T-helper 2 cell treated with Interferon-gamma antibody and Interleukin-4, amounts not matched to agents 5 μg/mL and 100 μg/mL, for 36 hours (primary cell): ENCODE measurements at regions not wholly inside any gene's neighbourhood (a gene's known extent, or its start where the extent isn't known, plus 50 kb on each side); places are given as distances from the start of the nearest gene placed in this dataset.

Experiments
- DNase-seq: peaks from one replicate; pipeline ENCODE4 v3.0.0; 2021; ENCODE audit warnings: low spot score
- H3K27ac Mint-ChIP-seq: one replicate; pipeline ENCODE4 v1.8.0; 2021; ENCODE audit warnings: mild to moderate bottlenecking, mixed read lengths
- H3K27me3 Mint-ChIP-seq: one replicate; pipeline ENCODE4 v1.8.0; 2021; ENCODE audit warnings: low read depth, mixed read lengths
- H3K36me3 Mint-ChIP-seq: one replicate; pipeline ENCODE4 v1.8.0; 2021; ENCODE audit warnings: low read depth, mixed read lengths
- H3K4me1 Mint-ChIP-seq: one replicate; pipeline ENCODE4 v1.8.0; 2021; ENCODE audit warnings: low read depth, mixed read lengths
- H3K4me3 Mint-ChIP-seq: one replicate; pipeline ENCODE4 v1.8.0; 2022; ENCODE audit warnings: mild to moderate bottlenecking, moderate library complexity, mixed read lengths
- H3K9me3 Mint-ChIP-seq: one replicate; pipeline ENCODE4 v1.8.0; 2021; ENCODE audit warnings: mixed read lengths

DNA sequence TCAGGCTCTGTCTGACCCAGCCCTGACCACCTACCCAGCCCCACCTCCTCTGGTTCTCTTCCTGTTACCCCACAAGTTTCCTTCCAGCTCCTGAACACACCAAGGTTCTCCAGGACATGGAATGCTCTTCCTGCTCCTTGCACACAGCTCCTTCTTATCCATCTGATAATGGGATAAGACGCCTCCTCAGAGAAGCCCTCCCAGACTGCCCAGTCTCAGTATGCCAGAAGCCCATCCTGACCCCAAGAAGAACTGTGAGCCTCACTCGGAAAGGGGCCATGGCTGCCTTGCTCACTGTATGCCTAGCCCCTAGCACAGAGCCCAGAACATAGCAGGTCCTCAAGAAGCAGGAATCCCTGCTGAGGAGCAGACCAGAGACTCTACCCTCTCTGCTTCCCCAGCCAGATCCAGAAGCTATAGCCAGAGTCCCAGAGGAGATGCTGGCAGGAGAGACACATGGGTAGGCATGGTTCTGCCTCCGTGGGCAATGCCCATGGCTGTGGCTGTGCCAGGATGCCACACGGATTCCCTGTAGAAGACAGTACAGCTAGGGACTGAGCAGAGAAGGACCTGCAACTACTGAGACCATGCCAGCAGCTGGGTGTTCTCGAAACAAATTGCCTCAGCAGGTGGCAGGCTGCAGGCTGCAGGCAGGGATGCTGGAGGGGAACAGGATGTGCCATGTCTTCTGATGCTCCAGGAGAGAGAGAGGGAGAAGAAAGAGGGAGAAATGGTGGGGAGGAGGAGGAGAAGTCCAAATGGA, 74.0 kb upstream of the LINGO1 start:
- H3K9me3 Mint-ChIP-seq: no peaks in the 10 kb centered on the region
- no peak overlapping the region for H3K4me3 Mint-ChIP-seq
- H3K4me1 Mint-ChIP-seq: no peaks in the 10 kb centered on the region
- H3K27me3 Mint-ChIP-seq: no peaks in the 10 kb centered on the region
- no peak for DNase-seq
- no peak overlapping the region for H3K27ac Mint-ChIP-seq
- H3K36me3 Mint-ChIP-seq: no peaks in the 10 kb centered on the region

DNA sequence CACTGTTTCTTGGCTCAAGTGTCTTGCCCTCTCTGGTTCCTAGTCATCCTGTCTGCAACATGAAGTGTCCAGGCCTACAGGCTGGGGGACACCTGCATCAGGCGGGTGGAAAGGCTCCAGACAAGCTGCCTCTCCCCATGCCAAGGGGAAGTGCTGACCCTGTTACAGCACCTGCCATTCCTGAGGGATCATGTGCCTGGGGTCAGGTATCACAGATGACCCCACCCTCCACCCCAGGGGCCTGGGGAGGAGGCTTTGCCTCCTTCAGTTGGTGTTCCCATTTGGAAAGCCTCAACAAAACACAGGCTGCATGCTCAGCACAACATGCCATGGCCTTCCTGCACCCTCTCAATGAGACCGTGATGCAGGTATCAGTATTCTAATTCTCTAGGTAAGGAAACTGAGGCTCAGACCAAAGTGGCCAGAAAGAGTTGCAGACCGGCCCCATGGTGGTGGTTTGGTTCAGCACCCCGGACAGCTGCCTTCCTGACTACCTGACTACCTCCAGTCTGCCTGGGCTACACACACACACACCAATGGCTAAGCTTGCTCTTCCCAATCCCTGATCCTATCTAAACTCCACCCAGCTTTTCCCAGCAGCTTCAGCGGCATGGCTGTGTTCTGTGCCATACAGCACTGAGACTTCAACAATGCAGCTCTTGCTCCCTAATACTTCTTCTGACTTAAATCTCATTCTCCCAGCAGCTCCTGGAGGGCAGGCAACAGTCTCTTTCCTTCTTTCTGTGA, 69.7 kb upstream of the LINGO1 start:
- H3K4me3 Mint-ChIP-seq: no peak overlapping the region
- peaks cover 3% of the 10 kb centered on the region for H3K9me3 Mint-ChIP-seq
- no peak for DNase-seq
- H3K36me3 Mint-ChIP-seq: no peaks in the 10 kb centered on the region
- no peaks in the 10 kb centered on the region for H3K4me1 Mint-ChIP-seq
- H3K27me3 Mint-ChIP-seq: no peaks in the 10 kb centered on the region
- H3K27ac Mint-ChIP-seq: no peak overlapping the region

DNA sequence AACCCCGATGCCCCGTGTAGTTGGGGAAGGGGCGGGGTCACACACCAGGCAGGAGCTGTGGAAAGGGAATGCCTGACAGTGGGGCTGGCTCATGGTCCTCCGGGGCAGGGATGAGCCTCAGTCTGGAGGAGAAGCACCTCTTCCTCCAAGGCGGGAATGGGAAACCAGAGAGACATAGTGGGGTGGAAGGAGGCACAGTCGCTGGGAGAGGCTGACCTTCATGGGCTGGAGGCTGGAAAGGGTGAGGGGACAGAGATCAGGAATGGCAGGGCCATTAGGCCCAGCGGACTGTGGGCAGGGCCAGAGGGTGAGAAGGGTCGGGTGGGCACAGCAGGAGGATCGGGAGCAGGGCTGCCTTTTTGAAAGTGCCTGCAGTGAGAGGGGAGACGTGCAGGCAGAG, 65.8 kb upstream of the LINGO1 start:
- no peaks in the 10 kb centered on the region for H3K36me3 Mint-ChIP-seq
- H3K4me1 Mint-ChIP-seq: no peaks in the 10 kb centered on the region
- no peak for DNase-seq
- no peak overlapping the region for H3K27ac Mint-ChIP-seq
- no peaks in the 10 kb centered on the region for H3K27me3 Mint-ChIP-seq
- H3K9me3 Mint-ChIP-seq: peaks cover 3% of the 10 kb centered on the region
- no peak overlapping the region for H3K4me3 Mint-ChIP-seq

- Mint-ChIP-seq H3K4me1 (no peaks in the 10 kb centered on the region), H3K36me3 (no peaks in the 10 kb centered on the region), H3K27ac (no peak overlapping the region), H3K4me3 (no peak overlapping the region), H3K27me3 (no peaks in the 10 kb centered on the region), H3K9me3 (peaks cover 3% of the 10 kb centered on the region)
- DNase-seq: no peak
These were observed 65.2 kb upstream of the LINGO1 start for GRCh38 chr15:77697893-77698292.

- Mint-ChIP-seq H3K36me3 (no peaks in the 10 kb centered on the region), H3K4me1 (no peaks in the 10 kb centered on the region), H3K27ac (no peak overlapping the region), H3K27me3 (no peaks in the 10 kb centered on the region), H3K4me3 (no peak overlapping the region), H3K9me3 (peaks cover 3% of the 10 kb centered on the region)
- no peak for DNase-seq
These were observed 64.2 kb upstream of the LINGO1 start for GRCh38 chr15:77696871-77697270.

DNA sequence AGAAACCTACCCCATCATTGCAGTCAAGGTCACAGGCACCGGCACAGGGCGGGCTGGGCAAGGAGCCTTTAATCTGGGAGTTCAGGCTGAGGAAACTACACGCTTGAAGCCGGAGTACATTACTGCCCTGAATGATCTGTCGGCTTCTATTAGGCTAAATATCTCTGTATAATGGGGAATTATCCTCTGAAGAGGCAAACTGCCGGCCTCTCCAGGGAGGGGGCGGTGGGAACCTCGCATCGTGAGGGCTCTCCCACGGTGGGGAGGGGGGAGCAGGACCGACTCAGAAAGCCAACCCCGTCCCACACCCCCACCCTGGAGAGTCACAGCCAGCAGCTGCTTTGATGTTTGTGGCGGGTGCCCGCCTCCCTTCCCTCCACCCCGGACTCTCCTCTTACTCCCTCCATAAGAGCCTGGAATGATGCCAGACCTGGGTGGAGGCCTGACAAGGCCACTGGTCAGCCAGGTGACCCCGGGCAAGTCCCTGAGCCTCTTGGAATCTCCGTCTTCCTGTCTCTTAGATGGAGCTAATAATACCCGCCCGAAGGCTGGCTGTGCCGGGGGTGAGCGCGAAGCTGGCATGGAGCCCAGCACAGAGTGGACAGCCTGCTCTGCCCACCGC, 63.4 kb upstream of the LINGO1 start:
- H3K4me3 Mint-ChIP-seq: no peak overlapping the region
- H3K36me3 Mint-ChIP-seq: no peaks in the 10 kb centered on the region
- peaks cover 3% of the 10 kb centered on the region for H3K9me3 Mint-ChIP-seq
- H3K4me1 Mint-ChIP-seq: no peaks in the 10 kb centered on the region
- DNase-seq: no peak
- H3K27me3 Mint-ChIP-seq: no peaks in the 10 kb centered on the region
- H3K27ac Mint-ChIP-seq: no peak overlapping the region

GRCh38 chr15:77695548-77695947, 62.8 kb upstream of the LINGO1 start:
- Mint-ChIP-seq H3K27me3 (no peaks in the 10 kb centered on the region), H3K4me1 (no peaks in the 10 kb centered on the region), H3K4me3 (no peak overlapping the region), H3K27ac (no peak overlapping the region), H3K36me3 (no peaks in the 10 kb centered on the region), H3K9me3 (peaks cover 3% of the 10 kb centered on the region)
- DNase-seq: no peak

- Mint-ChIP-seq H3K36me3 (no peaks in the 10 kb centered on the region), H3K4me3 (no peak overlapping the region), H3K9me3 (no peaks in the 10 kb centered on the region), H3K27me3 (no peaks in the 10 kb centered on the region), H3K4me1 (no peaks in the 10 kb centered on the region), H3K27ac (no peak overlapping the region)
- DNase-seq: no peak
These were observed 60.9 kb upstream of the LINGO1 start for GRCh38 chr15:77693576-77693975.

DNA sequence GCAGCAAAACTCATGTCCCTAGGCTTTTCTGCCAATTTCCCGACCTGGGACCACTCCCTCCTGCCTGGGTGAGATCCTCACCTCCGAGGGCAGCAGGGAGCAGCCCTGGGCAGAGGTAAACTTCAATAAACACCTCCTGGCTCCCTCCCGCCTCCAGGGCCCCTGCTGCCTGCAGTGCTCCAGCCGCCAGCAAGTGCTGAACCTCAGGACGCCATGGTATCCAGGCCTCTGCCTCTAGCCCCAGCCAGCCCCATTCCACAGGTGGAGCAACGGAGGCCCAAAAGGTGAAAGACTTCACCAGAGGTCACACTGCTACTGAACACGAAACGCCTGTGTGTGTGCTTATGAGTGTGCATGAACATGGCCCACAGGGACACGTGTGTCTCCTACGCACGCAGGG, 59.9 kb upstream of the LINGO1 start:
- H3K27me3 Mint-ChIP-seq: no peaks in the 10 kb centered on the region
- no peak overlapping the region for H3K27ac Mint-ChIP-seq

GRCh38 chr15:77691607-77692006, 58.9 kb upstream of the LINGO1 start:
- Mint-ChIP-seq H3K27ac (no peak overlapping the region), H3K27me3 (no peaks in the 10 kb centered on the region), H3K36me3 (no peaks in the 10 kb centered on the region), H3K9me3 (no peaks in the 10 kb centered on the region), H3K4me3 (no peak overlapping the region), H3K4me1 (no peaks in the 10 kb centered on the region)
- DNase-seq: no peak

More for the DNA sequence above, 59.9 kb upstream of the LINGO1 start:
- Mint-ChIP-seq H3K36me3 (no peaks in the 10 kb centered on the region), H3K9me3 (no peaks in the 10 kb centered on the region), H3K4me3 (no peak overlapping the region), H3K4me1 (no peaks in the 10 kb centered on the region)
- no peak for DNase-seq

DNA sequence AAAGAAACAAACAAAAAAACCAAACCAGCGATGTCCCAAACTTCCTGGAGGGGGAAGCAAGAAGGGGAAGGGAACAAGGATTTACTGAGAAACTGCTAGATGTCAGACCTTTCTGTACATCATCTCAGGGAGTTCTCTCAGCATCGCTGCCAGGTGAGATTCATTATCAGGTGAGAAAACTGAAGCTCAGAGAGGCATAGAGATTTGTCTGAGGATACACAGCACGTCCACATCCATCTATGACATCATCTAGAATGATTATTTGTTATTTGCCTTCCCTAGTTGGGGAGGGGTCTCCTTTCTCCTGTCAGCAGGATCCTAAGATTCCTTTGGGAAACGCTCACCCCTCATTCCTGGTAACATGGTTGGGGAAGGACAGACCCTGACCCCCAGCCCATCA, 57.1 kb upstream of the LINGO1 start:
- Mint-ChIP-seq H3K4me1 (no peaks in the 10 kb centered on the region), H3K9me3 (no peaks in the 10 kb centered on the region), H3K36me3 (no peaks in the 10 kb centered on the region), H3K27me3 (no peaks in the 10 kb centered on the region), H3K27ac (no peak overlapping the region), H3K4me3 (no peak overlapping the region)
- no peak for DNase-seq

DNA sequence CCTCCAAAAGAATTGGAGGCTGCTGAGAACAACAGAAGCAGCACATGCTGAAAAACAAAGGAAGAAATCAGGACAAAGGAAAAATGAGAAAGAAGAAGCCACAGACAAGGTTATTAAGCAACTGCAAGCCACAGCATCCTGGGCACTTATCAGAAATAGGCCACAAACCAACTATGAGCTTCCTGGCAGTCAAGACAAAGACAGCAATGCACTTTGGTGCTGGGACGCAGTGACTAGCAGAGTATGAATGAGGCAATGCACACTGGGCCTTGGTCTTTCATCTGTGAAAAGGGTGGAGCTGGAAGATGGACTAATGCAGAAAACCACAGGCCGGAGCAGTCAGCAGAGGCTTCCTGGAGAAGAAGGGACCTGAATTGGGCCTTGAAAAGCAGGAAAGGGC, 56.0 kb upstream of the LINGO1 start:
- Mint-ChIP-seq H3K9me3 (no peaks in the 10 kb centered on the region), H3K4me1 (no peaks in the 10 kb centered on the region), H3K36me3 (no peaks in the 10 kb centered on the region), H3K27ac (no peak overlapping the region), H3K27me3 (no peaks in the 10 kb centered on the region), H3K4me3 (no peak overlapping the region)
- no peak for DNase-seq

GRCh38 chr15:77688266-77688665, 55.6 kb upstream of the LINGO1 start:
- no peak for DNase-seq
- no peaks in the 10 kb centered on the region for H3K27me3 Mint-ChIP-seq
- no peaks in the 10 kb centered on the region for H3K4me1 Mint-ChIP-seq
- H3K4me3 Mint-ChIP-seq: no peak overlapping the region
- H3K27ac Mint-ChIP-seq: no peak overlapping the region
- H3K36me3 Mint-ChIP-seq: no peaks in the 10 kb centered on the region
- H3K9me3 Mint-ChIP-seq: no peaks in the 10 kb centered on the region

DNA sequence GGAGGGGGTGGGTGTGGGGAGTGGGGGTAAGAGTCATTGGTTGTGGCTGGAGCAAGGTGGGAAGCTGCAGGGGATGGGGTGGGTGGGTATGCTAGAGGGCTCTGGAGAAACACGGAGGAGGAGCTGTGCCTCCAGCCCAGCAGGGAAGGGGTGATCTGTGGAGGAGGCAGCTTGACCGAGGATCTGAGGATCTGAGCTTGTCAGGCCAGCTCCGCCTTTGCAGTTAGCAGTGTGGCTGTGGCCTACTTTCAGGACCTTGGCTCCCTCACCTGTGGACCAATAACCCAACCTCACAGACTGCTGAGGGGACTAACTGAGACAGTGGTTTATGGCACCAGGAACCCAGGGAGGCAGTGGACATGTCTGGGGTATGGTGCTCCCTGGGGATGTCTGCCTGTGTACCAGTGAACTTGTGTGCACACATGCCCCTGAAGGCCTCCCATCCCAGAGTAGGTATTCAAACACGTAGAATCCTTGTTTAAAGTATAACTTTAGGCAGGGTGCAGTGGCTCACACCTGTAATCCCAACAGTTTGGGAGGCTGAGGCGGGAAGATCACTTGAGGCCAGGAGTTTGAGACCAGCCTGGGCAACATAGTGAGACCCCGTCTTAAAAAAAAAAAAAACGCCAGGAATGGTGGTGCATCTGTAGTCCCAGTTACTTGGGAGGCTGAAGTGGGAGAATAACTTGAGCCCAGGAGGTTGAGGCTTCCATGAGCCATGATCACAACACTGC, 52.5 kb upstream of the LINGO1 start:
- Mint-ChIP-seq H3K27me3 (no peaks in the 10 kb centered on the region), H3K4me1 (no peaks in the 10 kb centered on the region), H3K27ac (no peak overlapping the region), H3K9me3 (no peaks in the 10 kb centered on the region), H3K36me3 (no peaks in the 10 kb centered on the region), H3K4me3 (no peak overlapping the region)
- no peak for DNase-seq
